AG10803 (cell line): ENCODE measurements at regions not wholly inside any gene's neighbourhood (a gene's known extent, or its start where the extent isn't known, plus 50 kb on each side); places are given as distances from the start of the nearest gene placed in this dataset.

ENCODE experiments used
- DNase-seq: peaks from one replicate; pipeline ENCODE4 v3.0.0; 2010; ENCODE audit warnings: low read depth
- H3K4me3 ChIP-seq: 2 replicates; pipeline ENCODE4 v1.5.1; 2011; ENCODE audit warnings: mild to moderate bottlenecking, low read length, control low read depth
- CTCF ChIP-seq: conservative IDR thresholded peaks from 2 replicates; pipeline ENCODE4 v1.5.1; 2011; ENCODE audit warnings: mild to moderate bottlenecking, low read length, control low read depth, inconsistent platforms

- no peak for TF ChIP-seq CTCF
- H3K4me3 ChIP-seq = no peak overlapping the region
- DNase-seq = no peak
Measured at GRCh38 chr2:66021296-66021695, 413.6 kb upstream of the MEIS1 start.

GRCh38 chr2:66017763-66018162, 417.2 kb upstream of the MEIS1 start:
- no peak for DNase-seq
- H3K4me3 ChIP-seq = no peak overlapping the region
- no peak for TF ChIP-seq CTCF

GRCh38 chr2:66014450-66014849, 420.5 kb upstream of the MEIS1 start:
- DNase-seq = no peak

GRCh38 chr2:66013456-66013855, 421.5 kb upstream of the MEIS1 start:
- H3K4me3 ChIP-seq = no peak overlapping the region
- TF ChIP-seq CTCF = peak; percentile 22
- DNase-seq = no peak

More at GRCh38 chr2:66014450-66014849, 420.5 kb upstream of the MEIS1 start:
- no peak overlapping the region for H3K4me3 ChIP-seq
- TF ChIP-seq CTCF = no peak

GRCh38 chr2:66003931-66004330, 431.0 kb upstream of the MEIS1 start:
- no peak for DNase-seq
- TF ChIP-seq CTCF = no peak
- no peak overlapping the region for H3K4me3 ChIP-seq

GRCh38 chr2:66001538-66001937, 433.4 kb upstream of the MEIS1 start:
- no peak for TF ChIP-seq CTCF
- no peak overlapping the region for H3K4me3 ChIP-seq
- DNase-seq = no peak

- TF ChIP-seq CTCF = no peak
- no peak overlapping the region for H3K4me3 ChIP-seq
- no peak for DNase-seq
Measured at GRCh38 chr2:66000901-66001300, 434.0 kb upstream of the MEIS1 start.
